CD4-positive, alpha-beta T cell (primary cell): ENCODE measurements at regions not wholly inside any gene's neighbourhood (a gene's known extent, or its start where the extent isn't known, plus 50 kb on each side); places are given as distances from the start of the nearest gene placed in this dataset.

Experiments used
- ATAC-seq: fragments of 200-7000 bp; cut with Tn5 transposase; one replicate; pipeline ENCODE4 v1.10.0; 2022; ENCODE audit warnings: mild to moderate bottlenecking; ENCODE audit not compliant: poor library complexity
- CTCF ChIA-PET: fragments of 350-600 bp; sonication (Branson Sonifier 250); formaldehyde crosslinking; loops from one replicate; lab custom pipeline; 2021; ENCODE audit warnings: antibody characterized with exemption, inconsistent platforms; lab: Charles Lee
- POLR2A ChIA-PET: fragments of 350-600 bp; sonication (Branson Sonifier 250); formaldehyde crosslinking; loops from one replicate; lab custom pipeline; 2021; ENCODE audit warnings: antibody characterized with exemption, inconsistent platforms; lab: Charles Lee
- DNase-seq, 14 experiments: peaks; one replicate each; pipeline ENCODE4 v3.0.0-alpha.2; 2013 to 2020; ENCODE audit warnings: mixed read lengths in 2 of 14
- H3K27ac ChIP-seq, 2 donors: one replicate each; pipeline versions ENCODE4 v1.5.1 to v1.7.0; 2013; ENCODE audit warnings: low read length in 2 of 2, low read depth in 1 of 2, mild to moderate bottlenecking in 1 of 2
- H3K27me3 ChIP-seq, 2 experiments: 1 replicate in 1 of 2; 2 replicates in 1 of 2; pipeline versions ENCODE4 v1.6.1 to v1.7.0; 2013; ENCODE audit warnings: low read length in 2 of 2, control low read depth in 1 of 2, mild to moderate bottlenecking in 1 of 2, moderate library complexity in 1 of 2; ENCODE audit not compliant: insufficient read depth in 2 of 2, control insufficient read depth in 1 of 2
- H3K36me3 ChIP-seq: one replicate; pipeline ENCODE4 v1.6.1; 2013; ENCODE audit warnings: low read length, control low read depth; ENCODE audit not compliant: insufficient read depth
- H3K4me1 ChIP-seq: one replicate; pipeline ENCODE4 v1.6.1; 2013; ENCODE audit warnings: low read length, control low read depth; ENCODE audit not compliant: insufficient read depth
- H3K4me3 ChIP-seq: one replicate; pipeline ENCODE4 v1.5.1; 2013; ENCODE audit warnings: mild to moderate bottlenecking, low read length, moderate library complexity
- H3K9me3 ChIP-seq, 2 experiments: 1 replicate in 1 of 2; 2 replicates in 1 of 2; pipeline versions ENCODE4 v1.6.1 to v1.7.0; 2013; ENCODE audit warnings: low read length in 2 of 2, mild to moderate bottlenecking in 2 of 2, control low read depth in 1 of 2, moderate library complexity in 1 of 2; ENCODE audit not compliant: control insufficient read depth in 1 of 2, insufficient read depth in 1 of 2
- H3K27ac Mint-ChIP-seq: one replicate; pipeline ENCODE4 v1.8.0; 2020; ENCODE audit warnings: mixed read lengths
- H3K27me3 Mint-ChIP-seq: one replicate; pipeline ENCODE4 v1.8.0; 2021; ENCODE audit warnings: mixed read lengths
- H3K36me3 Mint-ChIP-seq: one replicate; pipeline ENCODE4 v1.8.0; 2021; ENCODE audit warnings: low read depth, mixed read lengths
- H3K4me1 Mint-ChIP-seq: one replicate; pipeline ENCODE4 v1.8.0; 2021; ENCODE audit warnings: low read depth, mixed read lengths
- H3K4me3 Mint-ChIP-seq: one replicate; pipeline ENCODE4 v1.8.0; 2020; ENCODE audit warnings: mild to moderate bottlenecking, mixed read lengths
- H3K9me3 Mint-ChIP-seq: one replicate; pipeline ENCODE4 v1.8.0; 2020; ENCODE audit warnings: mixed read lengths
- CTCF ChIP-seq: fragments of 200-600 bp; IDR thresholded peaks from one replicate; pipeline ENCODE4 v1.8.0; 2022; ENCODE audit warnings: antibody characterized with exemption, mild to moderate bottlenecking
- intact Hi-C, 2 experiments: fragments of 100-400 bp; cut with DNase I in 1 of 2; cut with micrococcal nuclease in 1 of 2; formaldehyde crosslinking; loops; one replicate each; pipeline versions ENCODE4 v1.15.1 to v1.9.0; 2023 to 2025; cut with DNase I, micrococcal nuclease

DNA sequence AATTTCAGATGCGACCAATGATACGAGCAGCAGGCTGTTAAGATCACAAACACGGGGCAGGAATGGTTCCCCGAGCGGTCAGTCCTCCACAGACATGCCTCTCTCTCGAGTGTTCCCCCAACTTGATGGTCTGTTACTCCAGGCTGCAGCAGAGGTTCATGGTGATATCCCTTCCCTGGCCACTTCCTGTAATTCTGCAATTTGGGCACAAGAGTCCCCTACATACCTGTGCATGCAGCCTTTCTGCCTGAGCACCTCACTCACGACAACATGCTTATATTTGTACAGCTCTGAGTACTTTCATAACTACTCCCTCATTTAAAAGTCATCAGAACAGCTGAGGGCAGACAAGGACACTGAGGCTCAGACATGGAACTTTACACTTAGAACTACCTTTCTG lies 408.1 kb upstream of the NR2F2 start:
- no peaks in the 10 kb centered on the region for H3K4me1 ChIP-seq
- POLR2A ChIA-PET: no interaction called here

GRCh38 chr15:95923792-95924191 lies 406.7 kb upstream of the NR2F2 start:
- no peaks in the 10 kb centered on the region for H3K36me3 Mint-ChIP-seq
- Histone ChIP-seq H3K27ac (no peak overlapping the region), H3K36me3 (no peaks in the 10 kb centered on the region), H3K4me1 (no peaks in the 10 kb centered on the region), H3K27me3 (no peaks in the 10 kb centered on the region), H3K4me3 (no peak overlapping the region), H3K9me3 (no peaks in the 10 kb centered on the region)
- H3K27ac Mint-ChIP-seq: no peak overlapping the region
- TF ChIP-seq CTCF: no peak
- ATAC-seq: no peak
- no peak for DNase-seq
- no peaks in the 10 kb centered on the region for H3K9me3 Mint-ChIP-seq
- intact Hi-C loops: no loop called here
- H3K27me3 Mint-ChIP-seq: no peaks in the 10 kb centered on the region
- POLR2A ChIA-PET: no interaction called here
- CTCF ChIA-PET: interaction anchor here (0.7 kb wide), 1 partner anchor 193 kb away, joined by 3 read pairs; no protein-coding TSS in a partner anchor
- no peaks in the 10 kb centered on the region for H3K4me1 Mint-ChIP-seq
- no peak overlapping the region for H3K4me3 Mint-ChIP-seq

More for the DNA sequence above, 408.1 kb upstream of the NR2F2 start:
- CTCF ChIA-PET: no interaction called here
- no peaks in the 10 kb centered on the region for H3K27me3 ChIP-seq
- DNase-seq (no peak), ATAC-seq (no peak)
- no peak for TF ChIP-seq CTCF
- no peak overlapping the region for H3K27ac ChIP-seq
- H3K27ac Mint-ChIP-seq: no peak overlapping the region
- no peak overlapping the region for H3K4me3 Mint-ChIP-seq
- H3K36me3 ChIP-seq: no peaks in the 10 kb centered on the region
- no peaks in the 10 kb centered on the region for H3K4me1 Mint-ChIP-seq
- no peak overlapping the region for H3K4me3 ChIP-seq
- no peaks in the 10 kb centered on the region for H3K27me3 Mint-ChIP-seq
- H3K36me3 Mint-ChIP-seq: no peaks in the 10 kb centered on the region
- intact Hi-C loops: no loop called here
- H3K9me3 ChIP-seq: no peaks in the 10 kb centered on the region
- H3K9me3 Mint-ChIP-seq: no peaks in the 10 kb centered on the region

- H3K36me3 Mint-ChIP-seq: no peaks in the 10 kb centered on the region
- DNase-seq: no peak
- no peaks in the 10 kb centered on the region for H3K9me3 Mint-ChIP-seq
- no peaks in the 10 kb centered on the region for H3K9me3 ChIP-seq
- H3K4me1 ChIP-seq: peaks cover 2% of the 10 kb centered on the region
- H3K36me3 ChIP-seq: no peaks in the 10 kb centered on the region
- H3K27me3 Mint-ChIP-seq: no peaks in the 10 kb centered on the region
- TF ChIP-seq CTCF: no peak
- peaks cover 5% of the 10 kb centered on the region for H3K4me1 Mint-ChIP-seq
- H3K27me3 ChIP-seq: no peaks in the 10 kb centered on the region
- ChIA-PET POLR2A (no interaction called here), CTCF (no interaction called here)
- no peak overlapping the region for H3K4me3 ChIP-seq
- no peak overlapping the region for H3K27ac Mint-ChIP-seq
- H3K27ac ChIP-seq: no peak overlapping the region
- intact Hi-C loops: no loop called here
- no peak overlapping the region for H3K4me3 Mint-ChIP-seq
- ATAC-seq: no peak
Measured at GRCh38 chr15:95928822-95929221, 401.7 kb upstream of the NR2F2 start.
